IMR-90 (cell line): ENCODE measurements at regions not wholly inside any gene's neighbourhood (a gene's known extent, or its start where the extent isn't known, plus 50 kb on each side); places are given as distances from the start of the nearest gene placed in this dataset.

Source experiments
- ATAC-seq: fragments of 200-7000 bp; cut with Tn5 transposase; 2 replicates; pipeline ENCODE4 v1.9.1; 2020; ENCODE audit warnings: low read depth, mild to moderate bottlenecking, moderate library complexity
- BruUV-seq: library from RNA; stranded (reverse); fragments of 400-500 nt; replicated peaks from 2 replicates; lab custom pipeline; 2021; lab: Mats Ljungman, UMichigan
- CTCF ChIA-PET: fragments of 300-600 bp; formaldehyde crosslinking; extraction: SDS; loops from one replicate; lab custom pipeline; 2021; ENCODE audit warnings: antibody characterized with exemption; lab: Yijun Ruan, JAX
- POLR2A ChIA-PET: fragments of 300-600 bp; sonication (Branson Sonifier 250); formaldehyde crosslinking; loops from one replicate; lab custom pipeline; 2022; ENCODE audit warnings: antibody characterized with exemption; ENCODE audit not compliant: unreplicated experiment; lab: Charles Lee
- DNase-seq: peaks from one replicate; pipeline ENCODE4 v3.0.0; 2013
- H2AFZ ChIP-seq: replicated peaks from 2 replicates; pipeline ENCODE3; 2013; ENCODE audit warnings: low read length, mild to moderate bottlenecking; ENCODE audit not compliant: poor library complexity
- H2AK5ac ChIP-seq: 2 replicates; pipeline ENCODE4 v1.6.1; 2013; ENCODE audit warnings: low read depth, low read length, inconsistent platforms
- H2AK9ac ChIP-seq: replicated peaks from 2 replicates; pipeline ENCODE3; 2013; ENCODE audit warnings: mild to moderate bottlenecking, low read depth, low read length, moderate library complexity; ENCODE audit not compliant: poor library complexity
- H2BK120ac ChIP-seq: 2 replicates; pipeline ENCODE4 v1.6.1; 2013; ENCODE audit warnings: low read depth, low read length, inconsistent platforms
- H2BK15ac ChIP-seq: 3 replicates; pipeline ENCODE4 v1.6.1; 2013; ENCODE audit warnings: low read depth, low read length, inconsistent platforms
- H2BK20ac ChIP-seq: 2 replicates; pipeline ENCODE4 v1.6.1; 2013; ENCODE audit warnings: low read depth, mild to moderate bottlenecking, inconsistent platforms, low read length, moderate library complexity
- H2BK5ac ChIP-seq: 2 replicates; pipeline ENCODE4 v1.6.1; 2013; ENCODE audit warnings: mild to moderate bottlenecking, low read depth, low read length, inconsistent platforms; ENCODE audit not compliant: poor library complexity, severe bottlenecking
- H3K14ac ChIP-seq: replicated peaks from 2 replicates; pipeline ENCODE4 v1.6.1; 2013; ENCODE audit warnings: low read depth, low read length, inconsistent platforms
- H3K18ac ChIP-seq: 2 replicates; pipeline ENCODE4 v1.6.1; 2013; ENCODE audit warnings: low read depth, low read length, control low read depth
- H3K23ac ChIP-seq: 2 replicates; pipeline ENCODE4 v1.6.1; 2013; ENCODE audit warnings: low read depth, low read length, inconsistent platforms
- H3K27ac ChIP-seq: 2 replicates; pipeline ENCODE4 v1.5.1; 2013; ENCODE audit warnings: mild to moderate bottlenecking, control low read depth, low read length; ENCODE audit not compliant: insufficient read depth
- H3K27me3 ChIP-seq: 2 replicates; pipeline ENCODE4 v1.6.1; 2013; ENCODE audit warnings: low read length; ENCODE audit not compliant: control insufficient read depth, insufficient read depth
- H3K36me3 ChIP-seq: 2 replicates; pipeline ENCODE4 v1.6.1; 2013; ENCODE audit warnings: low read length, mixed read lengths; ENCODE audit not compliant: control insufficient read depth, insufficient read depth
- H3K4ac ChIP-seq: 2 replicates; pipeline ENCODE4 v1.6.1; 2013; ENCODE audit warnings: low read depth, low read length, inconsistent platforms
- H3K4me1 ChIP-seq: 2 replicates; pipeline ENCODE4 v1.6.1; 2013; ENCODE audit warnings: low read length, mixed read lengths; ENCODE audit not compliant: control insufficient read depth, insufficient read depth
- H3K4me2 ChIP-seq: 2 replicates; pipeline ENCODE4 v1.6.1; 2013; ENCODE audit warnings: low read depth, mild to moderate bottlenecking, control low read depth, low read length, moderate library complexity
- H3K4me3 ChIP-seq: 2 replicates; pipeline ENCODE4 v1.5.1; 2013; ENCODE audit warnings: low read depth, mild to moderate bottlenecking, control low read depth, low read length, moderate library complexity; ENCODE audit not compliant: insufficient read depth
- H3K56ac ChIP-seq: 2 replicates; pipeline ENCODE4 v1.6.1; 2013; ENCODE audit warnings: low read length, inconsistent platforms; ENCODE audit not compliant: insufficient read depth; ENCODE audit errors: extremely low read depth
- H3K79me1 ChIP-seq, 2 experiments: 2 replicates each; pipeline ENCODE4 v1.6.1; 2013; ENCODE audit warnings: low read length in 2 of 2, inconsistent platforms in 1 of 2, low read depth in 1 of 2
- H3K9ac ChIP-seq: 2 replicates; pipeline ENCODE4 v1.6.1; 2013; ENCODE audit warnings: low read depth, low read length, control low read depth
- H3K9me1 ChIP-seq: 2 replicates; pipeline ENCODE4 v1.6.1; 2013; ENCODE audit warnings: low read length, inconsistent platforms; ENCODE audit not compliant: insufficient read depth
- H3K9me3 ChIP-seq: 2 replicates; pipeline ENCODE4 v1.6.1; 2013; ENCODE audit warnings: low read length; ENCODE audit not compliant: control insufficient read depth, insufficient read depth
- H4K20me1 ChIP-seq: 2 replicates; pipeline ENCODE4 v1.6.1; 2013; ENCODE audit warnings: low read length, inconsistent platforms; ENCODE audit not compliant: insufficient read depth
- H4K5ac ChIP-seq: 2 replicates; pipeline ENCODE4 v1.6.1; 2013; ENCODE audit warnings: mild to moderate bottlenecking, low read depth, low read length, control low read depth
- H4K8ac ChIP-seq, 2 experiments: 2 replicates each; pipeline ENCODE4 v1.6.1; 2013; ENCODE audit warnings: low read depth in 2 of 2, low read length in 2 of 2, control low read depth in 1 of 2, inconsistent platforms in 1 of 2
- H4K91ac ChIP-seq: 2 replicates; pipeline ENCODE4 v1.6.1; 2013; ENCODE audit warnings: low read depth, low read length, inconsistent platforms; ENCODE audit not compliant: insufficient read depth
- BHLHE40 ChIP-seq: fragments of 150-350 bp; IDR thresholded peaks from 2 replicates; pipeline ENCODE4 v1.6.1; 2016; ENCODE audit warnings: mild to moderate bottlenecking, low read depth, low read length
- CHD1 ChIP-seq: IDR thresholded peaks from 2 replicates; pipeline ENCODE4 v1.6.1; 2012; ENCODE audit warnings: low read depth, low read length, improper control_type of control experiment
- FOS ChIP-seq: fragments of 150-350 bp; IDR thresholded peaks from 2 replicates; pipeline ENCODE4 v1.6.1; 2016; ENCODE audit warnings: low read depth, low read length
- MAFK ChIP-seq: IDR thresholded peaks from 2 replicates; pipeline ENCODE4 v1.6.1; 2012; ENCODE audit warnings: low read depth, low read length, improper control_type of control experiment
- MAZ ChIP-seq: IDR thresholded peaks from 2 replicates; pipeline ENCODE4 v1.6.1; 2012; ENCODE audit warnings: low read depth, mild to moderate bottlenecking, low read length, improper control_type of control experiment, moderate library complexity, borderline replicate concordance
- NFE2L2 ChIP-seq: fragments of 150-350 bp; IDR thresholded peaks from 2 replicates; pipeline ENCODE4 v1.6.1; 2016; ENCODE audit warnings: low read depth, mild to moderate bottlenecking, low read length
- RCOR1 ChIP-seq: IDR thresholded peaks from 2 replicates; pipeline ENCODE4 v1.6.1; 2012; ENCODE audit warnings: mild to moderate bottlenecking, low read length, improper control_type of control experiment; ENCODE audit not compliant: insufficient replicate concordance
- RFX5 ChIP-seq: IDR thresholded peaks from 2 replicates; pipeline ENCODE4 v1.8.0; 2012; ENCODE audit warnings: low read depth, mild to moderate bottlenecking, low read length, moderate library complexity
- WGBS, 2 experiments: methylation state at CpG; one replicate each; pipeline versions ENCODE4 v1.1.5 to v1.1.7; 2013; ENCODE audit warnings: missing lambda C conversion rate in 2 of 2; ENCODE audit not compliant: insufficient read length in 1 of 2; ENCODE audit errors: extremely low coverage in 2 of 2; 5-methylcytosine and 5-hydroxymethylcytosine counted together
- dilution Hi-C: fragments of 300-500 bp; cut with HindIII; formaldehyde crosslinking; loops from one replicate; pipeline ENCODE4 v1.14.3; 2018; ENCODE audit warnings: low sequenced_read_pairs; ENCODE audit not compliant: unreplicated experiment
- in situ Hi-C: fragments of 300-500 bp; cut with MboI; formaldehyde crosslinking; loops from 3 replicates; pipeline ENCODE4 v1.14.3; 2019; ENCODE audit warnings: low sequenced_read_pairs, inconsistent platforms, mixed read lengths
- intact Hi-C: fragments of 100-400 bp; cut with micrococcal nuclease; formaldehyde crosslinking; loops from 2 replicates; pipeline ENCODE4 v1.10.0; 2022
- TF ChIP-seq, protein P1 (sequence below): conservative IDR thresholded peaks from 2 replicates; pipeline ENCODE4 v1.5.1; 2012; ENCODE audit warnings: mild to moderate bottlenecking, low read depth, low read length, improper control_type of control experiment
- TF ChIP-seq, protein P2 (sequence below): fragments of 150-350 bp; IDR thresholded peaks from 2 replicates; pipeline ENCODE4 v1.6.1; 2016; ENCODE audit warnings: low read depth, mild to moderate bottlenecking, low read length, moderate library complexity, borderline replicate concordance
- TF ChIP-seq, protein P3 (sequence below): fragments of 150-350 bp; IDR thresholded peaks from 2 replicates; pipeline ENCODE4 v1.6.1; 2017; ENCODE audit warnings: mild to moderate bottlenecking, antibody characterized with exemption, low read length, low read depth

DNA sequence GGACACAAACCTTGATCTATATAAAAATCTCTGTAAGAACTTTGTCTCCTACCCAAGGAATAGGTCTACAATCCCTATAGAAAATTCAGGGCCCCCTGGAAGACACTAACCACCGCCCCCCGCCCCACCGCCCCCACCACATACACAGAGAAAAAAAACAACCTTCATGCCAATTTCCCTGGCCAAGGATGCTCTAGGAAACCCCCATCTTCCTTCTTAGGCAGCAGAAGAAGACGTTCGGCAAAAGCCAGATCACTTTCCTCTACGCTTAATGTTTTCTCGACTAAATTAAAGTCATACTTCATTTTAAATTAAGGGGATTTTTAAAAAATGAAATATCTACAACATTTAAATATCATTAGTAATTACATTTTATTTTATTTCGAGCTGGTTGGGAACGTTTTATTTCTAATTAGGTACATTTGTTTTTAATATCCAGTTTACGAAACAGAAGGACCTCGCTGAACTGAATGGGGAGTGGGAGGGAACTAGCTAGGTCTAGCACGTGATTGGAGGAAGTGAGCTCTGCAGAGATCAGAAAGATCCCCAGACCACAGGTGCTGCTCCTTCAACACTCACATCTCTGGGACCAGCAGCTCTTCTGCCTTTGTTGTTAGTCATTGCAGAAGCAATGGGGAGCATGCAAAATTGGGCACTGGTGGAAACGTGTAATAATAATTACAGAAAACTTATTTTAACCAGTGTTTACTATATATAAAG lies 472.3 kb downstream of the MN1 start:
- WGBS, 2 experiments = 0% methylated on average over 1 of the region's 13 CpGs; no CpG with 5 or more reads in 1 of the 2 experiments
- Histone ChIP-seq H3K23ac (no peak overlapping the region), H2AK5ac (no peak overlapping the region), H3K9me1 (no peaks in the 10 kb centered on the region), H2BK5ac (no peak overlapping the region), H3K79me1 (no peaks in the 10 kb centered on the region), H2BK120ac (no peak overlapping the region), H3K4me2 (no peak overlapping the region), H3K56ac (no peak overlapping the region), H4K20me1 (no peaks in the 10 kb centered on the region), H2BK15ac (no peak overlapping the region), H2AFZ (no peak overlapping the region), H3K14ac (no peak overlapping the region), H3K36me3 (no peaks in the 10 kb centered on the region), H2BK20ac (no peak overlapping the region), H4K8ac (no peak overlapping the region), H4K91ac (no peak overlapping the region), H4K5ac (no peak overlapping the region), H3K27me3 (peaks cover 30% of the 10 kb centered on the region), H3K4me1 (no peaks in the 10 kb centered on the region), H3K4ac (no peak overlapping the region), H3K4me3 (no peak overlapping the region), H3K18ac (no peak overlapping the region), H3K9ac (no peak overlapping the region), H3K27ac (no peak overlapping the region), H3K9me3 (peaks cover 3% of the 10 kb centered on the region), H2AK9ac (no peak overlapping the region)
- POLR2A ChIA-PET = no interaction called here
- in situ Hi-C loops = no loop called here
- TF ChIP-seq CHD1 (no peak), RFX5 (no peak), BHLHE40 (no peak), NFE2L2 (no peak), FOS (no peak), MAZ (no peak), MAFK (no peak), RCOR1 (no peak)
- TF ChIP-seq, protein P1, sequence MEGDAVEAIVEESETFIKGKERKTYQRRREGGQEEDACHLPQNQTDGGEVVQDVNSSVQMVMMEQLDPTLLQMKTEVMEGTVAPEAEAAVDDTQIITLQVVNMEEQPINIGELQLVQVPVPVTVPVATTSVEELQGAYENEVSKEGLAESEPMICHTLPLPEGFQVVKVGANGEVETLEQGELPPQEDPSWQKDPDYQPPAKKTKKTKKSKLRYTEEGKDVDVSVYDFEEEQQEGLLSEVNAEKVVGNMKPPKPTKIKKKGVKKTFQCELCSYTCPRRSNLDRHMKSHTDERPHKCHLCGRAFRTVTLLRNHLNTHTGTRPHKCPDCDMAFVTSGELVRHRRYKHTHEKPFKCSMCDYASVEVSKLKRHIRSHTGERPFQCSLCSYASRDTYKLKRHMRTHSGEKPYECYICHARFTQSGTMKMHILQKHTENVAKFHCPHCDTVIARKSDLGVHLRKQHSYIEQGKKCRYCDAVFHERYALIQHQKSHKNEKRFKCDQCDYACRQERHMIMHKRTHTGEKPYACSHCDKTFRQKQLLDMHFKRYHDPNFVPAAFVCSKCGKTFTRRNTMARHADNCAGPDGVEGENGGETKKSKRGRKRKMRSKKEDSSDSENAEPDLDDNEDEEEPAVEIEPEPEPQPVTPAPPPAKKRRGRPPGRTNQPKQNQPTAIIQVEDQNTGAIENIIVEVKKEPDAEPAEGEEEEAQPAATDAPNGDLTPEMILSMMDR = no peak
- TF ChIP-seq, protein P2, sequence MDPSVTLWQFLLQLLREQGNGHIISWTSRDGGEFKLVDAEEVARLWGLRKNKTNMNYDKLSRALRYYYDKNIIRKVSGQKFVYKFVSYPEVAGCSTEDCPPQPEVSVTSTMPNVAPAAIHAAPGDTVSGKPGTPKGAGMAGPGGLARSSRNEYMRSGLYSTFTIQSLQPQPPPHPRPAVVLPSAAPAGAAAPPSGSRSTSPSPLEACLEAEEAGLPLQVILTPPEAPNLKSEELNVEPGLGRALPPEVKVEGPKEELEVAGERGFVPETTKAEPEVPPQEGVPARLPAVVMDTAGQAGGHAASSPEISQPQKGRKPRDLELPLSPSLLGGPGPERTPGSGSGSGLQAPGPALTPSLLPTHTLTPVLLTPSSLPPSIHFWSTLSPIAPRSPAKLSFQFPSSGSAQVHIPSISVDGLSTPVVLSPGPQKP = no peak
- TF ChIP-seq, protein P3, sequence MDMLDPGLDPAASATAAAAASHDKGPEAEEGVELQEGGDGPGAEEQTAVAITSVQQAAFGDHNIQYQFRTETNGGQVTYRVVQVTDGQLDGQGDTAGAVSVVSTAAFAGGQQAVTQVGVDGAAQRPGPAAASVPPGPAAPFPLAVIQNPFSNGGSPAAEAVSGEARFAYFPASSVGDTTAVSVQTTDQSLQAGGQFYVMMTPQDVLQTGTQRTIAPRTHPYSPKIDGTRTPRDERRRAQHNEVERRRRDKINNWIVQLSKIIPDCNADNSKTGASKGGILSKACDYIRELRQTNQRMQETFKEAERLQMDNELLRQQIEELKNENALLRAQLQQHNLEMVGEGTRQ = no peak
- ATAC-seq = no peak
- no TSS peak for BruUV-seq
- dilution Hi-C loops = no loop called here
- intact Hi-C loops = no loop called here
- DNase-seq = no peak
- CTCF ChIA-PET = no interaction called here
